ENCODE measurements at regions not wholly inside any gene's neighbourhood (a gene's known extent, or its start where the extent isn't known, plus 50 kb on each side); places are given as distances from the start of the nearest gene placed in this dataset.

GRCh38 chr4:52368895-52369294 lies 290.2 kb downstream of the USP46 start:
- no peak for DNase-seq (ENCODE audit: low read depth in 1 of 2, low spot score in 1 of 2)
- Histone ChIP-seq H3K27ac (replicated peaks) (no peak overlapping the region), H3K27me3 (ENCODE audit: insufficient read depth, poor library complexity, severe bottlenecking) (no peaks in the 10 kb centered on the region), H3K4me3 (replicated peaks; ENCODE audit: insufficient read depth, low read length) (no peak overlapping the region)
- TF ChIP-seq, protein P1, sequence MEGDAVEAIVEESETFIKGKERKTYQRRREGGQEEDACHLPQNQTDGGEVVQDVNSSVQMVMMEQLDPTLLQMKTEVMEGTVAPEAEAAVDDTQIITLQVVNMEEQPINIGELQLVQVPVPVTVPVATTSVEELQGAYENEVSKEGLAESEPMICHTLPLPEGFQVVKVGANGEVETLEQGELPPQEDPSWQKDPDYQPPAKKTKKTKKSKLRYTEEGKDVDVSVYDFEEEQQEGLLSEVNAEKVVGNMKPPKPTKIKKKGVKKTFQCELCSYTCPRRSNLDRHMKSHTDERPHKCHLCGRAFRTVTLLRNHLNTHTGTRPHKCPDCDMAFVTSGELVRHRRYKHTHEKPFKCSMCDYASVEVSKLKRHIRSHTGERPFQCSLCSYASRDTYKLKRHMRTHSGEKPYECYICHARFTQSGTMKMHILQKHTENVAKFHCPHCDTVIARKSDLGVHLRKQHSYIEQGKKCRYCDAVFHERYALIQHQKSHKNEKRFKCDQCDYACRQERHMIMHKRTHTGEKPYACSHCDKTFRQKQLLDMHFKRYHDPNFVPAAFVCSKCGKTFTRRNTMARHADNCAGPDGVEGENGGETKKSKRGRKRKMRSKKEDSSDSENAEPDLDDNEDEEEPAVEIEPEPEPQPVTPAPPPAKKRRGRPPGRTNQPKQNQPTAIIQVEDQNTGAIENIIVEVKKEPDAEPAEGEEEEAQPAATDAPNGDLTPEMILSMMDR (IDR thresholded peaks at IDR 0.05; ENCODE audit: insufficient read depth, low read length) = no peak
- TF ChIP-seq POLR2AphosphoS5 (IDR thresholded peaks at IDR 0.05; ENCODE audit: low read depth) (no peak), REST (IDR thresholded peaks at IDR 0.05; ENCODE audit: insufficient replicate concordance, low read depth) (no peak), GABPA (IDR thresholded peaks at IDR 0.05; ENCODE audit: low read depth) (no peak), SPI1 (IDR thresholded peaks at IDR 0.05; ENCODE audit: borderline replicate concordance, low read depth) (no peak)

DNA sequence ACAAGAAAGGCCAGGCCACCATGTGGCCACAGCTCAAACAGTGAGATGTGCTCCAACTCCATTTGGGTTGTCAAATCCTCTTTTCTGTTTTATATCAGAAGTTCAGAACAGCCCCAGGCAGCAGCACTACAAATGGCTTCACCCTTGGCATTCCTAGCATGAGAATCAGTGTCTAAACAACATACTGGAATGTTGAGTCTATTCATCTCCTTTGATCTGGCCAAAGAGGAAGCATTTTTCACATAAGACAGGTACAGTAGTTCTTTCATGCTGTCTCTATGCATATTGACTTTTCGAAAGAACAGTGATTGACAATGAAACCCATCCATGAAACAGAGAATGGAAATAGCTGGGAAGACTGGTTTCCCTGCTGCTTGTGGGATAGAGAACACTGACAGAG lies 289.5 kb downstream of the USP46 start:
- no peak overlapping the region for H3K27ac ChIP-seq (replicated peaks)
- no peak overlapping the region for H3K4me3 ChIP-seq (replicated peaks; ENCODE audit: insufficient read depth, low read length)
- no peaks in the 10 kb centered on the region for H3K27me3 ChIP-seq (ENCODE audit: insufficient read depth, poor library complexity, severe bottlenecking)
- TF ChIP-seq REST (IDR thresholded peaks at IDR 0.05; ENCODE audit: insufficient replicate concordance, low read depth) (no peak), POLR2AphosphoS5 (IDR thresholded peaks at IDR 0.05; ENCODE audit: low read depth) (no peak), SPI1 (IDR thresholded peaks at IDR 0.05; ENCODE audit: borderline replicate concordance, low read depth) (no peak), GABPA (IDR thresholded peaks at IDR 0.05; ENCODE audit: low read depth) (no peak)
- TF ChIP-seq, protein P1 (IDR thresholded peaks at IDR 0.05; ENCODE audit: insufficient read depth, low read length) = no peak
- DNase-seq (ENCODE audit: low read depth in 1 of 2, low spot score in 1 of 2) = no peak

- DNase-seq (ENCODE audit: low read depth in 1 of 2, low spot score in 1 of 2) = no peak
- H3K27me3 ChIP-seq (ENCODE audit: insufficient read depth, poor library complexity, severe bottlenecking) = no peaks in the 10 kb centered on the region
- TF ChIP-seq, protein P1 (IDR thresholded peaks at IDR 0.05; ENCODE audit: insufficient read depth, low read length) = no peak
- TF ChIP-seq GABPA (IDR thresholded peaks at IDR 0.05; ENCODE audit: low read depth) = no peak
- TF ChIP-seq POLR2AphosphoS5 (IDR thresholded peaks at IDR 0.05; ENCODE audit: low read depth) = no peak
- no peak for TF ChIP-seq SPI1 (IDR thresholded peaks at IDR 0.05; ENCODE audit: borderline replicate concordance, low read depth)
- no peak for TF ChIP-seq REST (IDR thresholded peaks at IDR 0.05; ENCODE audit: insufficient replicate concordance, low read depth)
- H3K27ac ChIP-seq (replicated peaks) = no peak overlapping the region
- H3K4me3 ChIP-seq (replicated peaks; ENCODE audit: insufficient read depth, low read length) = no peak overlapping the region
Measured at GRCh38 chr4:52370576-52370975, 288.5 kb downstream of the USP46 start.
